SK-N-SH (cell line): ENCODE measurements at regions not wholly inside any gene's neighbourhood (a gene's known extent, or its start where the extent isn't known, plus 50 kb on each side); places are given as distances from the start of the nearest gene placed in this dataset.

Source experiments
- CTCF ChIP-seq: fragments of 200-600 bp; sonication (generic); IDR thresholded peaks from 2 replicates; pipeline ENCODE4 v1.6.1; 2017; ENCODE audit warnings: antibody characterized with exemption, mild to moderate bottlenecking, moderate library complexity
- EZH2phosphoT487 ChIP-seq: fragments of 200-600 bp; sonication (generic); IDR thresholded peaks from 2 replicates; pipeline ENCODE4 v1.6.1; 2017; ENCODE audit warnings: low read depth, mixed run types, mild to moderate bottlenecking, antibody characterized with exemption, moderate library complexity, borderline replicate concordance
- NRF1 ChIP-seq: IDR thresholded peaks from 2 replicates; pipeline ENCODE4 v1.6.1; 2012; ENCODE audit warnings: low read depth, mild to moderate bottlenecking, low read length
- POLR2AphosphoS5 ChIP-seq: IDR thresholded peaks from 2 replicates; pipeline ENCODE4 v1.6.1; 2012; ENCODE audit warnings: low read depth, low read length
- SIN3A ChIP-seq: IDR thresholded peaks from 2 replicates; pipeline ENCODE4 v1.6.1; 2012; ENCODE audit warnings: low read depth, mild to moderate bottlenecking, low read length, moderate library complexity, borderline replicate concordance
- ZBTB33 ChIP-seq: IDR thresholded peaks from 2 replicates; pipeline ENCODE4 v1.4.0; 2012; ENCODE audit warnings: low read depth, borderline replicate concordance

GRCh38 chr10:131638880-131639278 is 261.9 kb upstream of the PPP2R2D start:
- TF ChIP-seq NRF1 (no peak), ZBTB33 (no peak), CTCF (no peak), EZH2phosphoT487 (no peak), SIN3A (no peak), POLR2AphosphoS5 (no peak)
